Lower leg skin (tissue), 4 donors: ENCODE measurements at regions not wholly inside any gene's neighbourhood (a gene's known extent, or its start where the extent isn't known, plus 50 kb on each side); places are given as distances from the start of the nearest gene placed in this dataset.

ENCODE experiments used
- DNase-seq, 2 donors: peaks; one replicate each; pipeline ENCODE4 v3.0.0-alpha.2; 2019; ENCODE audit warnings: low spot score in 2 of 2
- H3K4me3 ChIP-seq: fragments of 200-600 bp; sonication (generic); 2 replicates; pipeline ENCODE4 v1.5.1; 2017; ENCODE audit warnings: mild to moderate bottlenecking, low read depth; ENCODE audit not compliant: poor library complexity, severe bottlenecking
- POLR2A ChIP-seq, 2 donors: fragments of 450-650 bp; IDR thresholded peaks; one replicate each; pipeline ENCODE4 v1.6.1; 2016 to 2017; ENCODE audit warnings: antibody characterized with exemption in 2 of 2, mild to moderate bottlenecking in 1 of 2, moderate library complexity in 1 of 2
- WGBS, 2 donors: methylation state at CpG; one replicate each; pipeline ENCODE4 v1.1.5; 2018; 5-methylcytosine and 5-hydroxymethylcytosine counted together
- intact Hi-C: fragments of 100-400 bp; cut with DNase I; formaldehyde crosslinking; loops from one replicate; pipeline ENCODE4 v1.15.0; 2023; ENCODE audit warnings: low total_unique reads
- TF ChIP-seq, protein P1 (sequence below), 3 donors: fragments of 450-650 bp; IDR thresholded peaks; one replicate each; pipeline ENCODE4 v1.5.1; 2016; ENCODE audit warnings: antibody characterized with exemption in 3 of 3, mild to moderate bottlenecking in 3 of 3, moderate library complexity in 2 of 3

DNA sequence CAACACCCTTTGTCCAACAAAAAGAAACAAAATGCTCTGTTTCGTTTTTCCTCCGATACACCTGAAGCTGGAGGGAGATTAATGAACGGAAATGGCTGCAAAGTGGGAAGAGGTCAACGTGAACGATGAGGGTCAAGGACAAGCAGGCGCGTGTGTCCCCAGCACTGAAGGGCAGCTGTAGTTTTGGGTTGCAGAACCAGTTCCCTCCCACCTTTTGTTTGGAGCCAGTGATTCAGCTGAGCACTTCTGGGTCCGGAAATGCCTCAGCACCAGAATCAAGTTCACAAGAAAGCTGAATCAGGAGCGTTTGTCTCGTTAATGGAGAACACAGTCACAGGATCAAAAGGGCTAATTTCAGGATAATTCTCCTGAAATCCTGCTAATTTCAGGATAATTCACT lies 51.1 kb upstream of the PWP1 start:
- intact Hi-C loops, result no loop called here
- WGBS, 2 donors, result 74% methylated on average over 10 of the region's 10 CpGs
- TF ChIP-seq, protein P1, sequence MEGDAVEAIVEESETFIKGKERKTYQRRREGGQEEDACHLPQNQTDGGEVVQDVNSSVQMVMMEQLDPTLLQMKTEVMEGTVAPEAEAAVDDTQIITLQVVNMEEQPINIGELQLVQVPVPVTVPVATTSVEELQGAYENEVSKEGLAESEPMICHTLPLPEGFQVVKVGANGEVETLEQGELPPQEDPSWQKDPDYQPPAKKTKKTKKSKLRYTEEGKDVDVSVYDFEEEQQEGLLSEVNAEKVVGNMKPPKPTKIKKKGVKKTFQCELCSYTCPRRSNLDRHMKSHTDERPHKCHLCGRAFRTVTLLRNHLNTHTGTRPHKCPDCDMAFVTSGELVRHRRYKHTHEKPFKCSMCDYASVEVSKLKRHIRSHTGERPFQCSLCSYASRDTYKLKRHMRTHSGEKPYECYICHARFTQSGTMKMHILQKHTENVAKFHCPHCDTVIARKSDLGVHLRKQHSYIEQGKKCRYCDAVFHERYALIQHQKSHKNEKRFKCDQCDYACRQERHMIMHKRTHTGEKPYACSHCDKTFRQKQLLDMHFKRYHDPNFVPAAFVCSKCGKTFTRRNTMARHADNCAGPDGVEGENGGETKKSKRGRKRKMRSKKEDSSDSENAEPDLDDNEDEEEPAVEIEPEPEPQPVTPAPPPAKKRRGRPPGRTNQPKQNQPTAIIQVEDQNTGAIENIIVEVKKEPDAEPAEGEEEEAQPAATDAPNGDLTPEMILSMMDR (IDR thresholded peaks at IDR 0.05), result no peak
- no peak for TF ChIP-seq POLR2A (IDR thresholded peaks at IDR 0.05)
- H3K4me3 ChIP-seq, result no peak overlapping the region
- DNase-seq, result no peak

DNA sequence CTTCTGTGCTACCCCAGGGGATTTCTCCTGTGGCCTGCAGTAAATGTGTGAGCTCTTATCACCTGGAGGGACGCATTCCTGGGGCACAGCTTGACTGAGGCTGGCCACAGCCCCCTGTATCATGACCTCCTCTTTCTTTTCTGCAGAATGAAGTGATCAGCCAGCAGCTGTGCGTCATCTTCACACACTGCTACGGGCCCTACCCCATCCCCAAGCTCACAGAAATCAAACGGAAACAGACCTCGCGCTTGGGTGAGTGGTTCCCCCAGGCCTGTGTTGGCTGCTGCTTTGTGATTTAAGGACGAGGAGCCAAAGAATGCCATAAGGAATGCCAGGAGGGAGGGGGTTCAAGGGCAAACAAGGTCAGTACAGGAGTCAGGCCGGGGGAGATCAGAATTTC lies 50.5 kb upstream of the PWP1 start:
- DNase-seq, result no peak
- TF ChIP-seq POLR2A (IDR thresholded peaks at IDR 0.05), result no peak
- TF ChIP-seq, protein P1 (IDR thresholded peaks at IDR 0.05), result no peak
- 72 to 76% methylated on average over 8 of the region's 8 CpGs for WGBS, 2 donors
- H3K4me3 ChIP-seq, result no peak overlapping the region
- intact Hi-C loops, result no loop called here
